HG02973 (cell line): ENCODE measurements at regions not wholly inside any gene's neighbourhood (a gene's known extent, or its start where the extent isn't known, plus 50 kb on each side); places are given as distances from the start of the nearest gene placed in this dataset.

Source experiments
- ATAC-seq: cut with Tn5 transposase; IDR thresholded peaks from one replicate; pipeline ENCODE4 v1.9.1; 2021; ENCODE audit warnings: moderate library complexity; ENCODE audit not compliant: unreplicated experiment

GRCh38 chr9:27864644-27865438, 291.6 kb upstream of the C9orf72 start:
- no peak for ATAC-seq

GRCh38 chr9:27866741-27867140, 293.5 kb upstream of the C9orf72 start:
- ATAC-seq, result no peak

GRCh38 chr9:27870404-27870803, 297.1 kb upstream of the C9orf72 start:
- no peak for ATAC-seq

- no peak for ATAC-seq
These were observed 306.9 kb upstream of the C9orf72 start for GRCh38 chr9:27880156-27880555.

GRCh38 chr9:27880635-27881034, 307.4 kb upstream of the C9orf72 start:
- no peak for ATAC-seq

GRCh38 chr9:27888661-27889295, 315.5 kb upstream of the C9orf72 start:
- peak; percentile 97 for ATAC-seq

- no peak for ATAC-seq
These were observed 351.2 kb upstream of the C9orf72 start for GRCh38 chr9:27924502-27924901.

- no peak for ATAC-seq
These were observed 352.5 kb upstream of the C9orf72 start for GRCh38 chr9:27925815-27926214.

- ATAC-seq, result no peak
These were observed 356.6 kb upstream of the C9orf72 start for GRCh38 chr9:27929841-27930240.

- no peak for ATAC-seq
These were observed 360.1 kb upstream of the C9orf72 start for GRCh38 chr9:27933210-27934025.

GRCh38 chr9:27934471-27934870, 361.2 kb upstream of the C9orf72 start:
- no peak for ATAC-seq

GRCh38 chr9:27939186-27939585, 365.9 kb upstream of the C9orf72 start:
- ATAC-seq, result no peak

GRCh38 chr9:27940535-27940934, 367.3 kb upstream of the C9orf72 start:
- no peak for ATAC-seq

- no peak for ATAC-seq
These were observed 370.2 kb upstream of the C9orf72 start for GRCh38 chr9:27943501-27943900.

GRCh38 chr9:27945386-27945785, 372.1 kb upstream of the C9orf72 start:
- ATAC-seq, result no peak

GRCh38 chr9:27950382-27950781, 377.1 kb upstream of the C9orf72 start:
- no peak for ATAC-seq

- ATAC-seq, result no peak
These were observed 381.6 kb upstream of the C9orf72 start for GRCh38 chr9:27954858-27955257.

GRCh38 chr9:27963836-27964235, 390.6 kb upstream of the C9orf72 start:
- no peak for ATAC-seq

GRCh38 chr9:27967210-27967609, 393.9 kb upstream of the C9orf72 start:
- no peak for ATAC-seq

- ATAC-seq, result no peak
These were observed 404.6 kb upstream of the C9orf72 start for GRCh38 chr9:27977931-27978330.

GRCh38 chr9:27985714-27986113, 412.4 kb upstream of the C9orf72 start:
- ATAC-seq, result no peak

GRCh38 chr9:27990524-27990923, 417.2 kb upstream of the C9orf72 start:
- no peak for ATAC-seq
